Trophoblast cell (in vitro differentiated cells and primary cell): ENCODE measurements at regions not wholly inside any gene's neighbourhood (a gene's known extent, or its start where the extent isn't known, plus 50 kb on each side); places are given as distances from the start of the nearest gene placed in this dataset.

Source experiments
- DNase-seq, 2 donors: peaks; one replicate each; pipeline ENCODE4 v3.0.0-alpha.2; 2016
- H2AFZ ChIP-seq: 2 replicates; pipeline ENCODE4 v1.6.1; 2013; ENCODE audit warnings: low read length, moderate library complexity, mild to moderate bottlenecking; ENCODE audit not compliant: insufficient read depth, poor library complexity
- H2AK5ac ChIP-seq: 2 replicates; pipeline ENCODE4 v1.6.1; 2013; ENCODE audit warnings: mild to moderate bottlenecking, low read length
- H2BK120ac ChIP-seq: 2 replicates; pipeline ENCODE4 v1.6.1; 2013; ENCODE audit warnings: low read length, mild to moderate bottlenecking, moderate library complexity; ENCODE audit not compliant: insufficient read depth, poor library complexity
- H2BK12ac ChIP-seq: 2 replicates; pipeline ENCODE4 v1.6.1; 2013; ENCODE audit warnings: mild to moderate bottlenecking, low read length, moderate library complexity
- H2BK5ac ChIP-seq: 2 replicates; pipeline ENCODE4 v1.6.1; 2013; ENCODE audit warnings: low read length, low read depth, moderate library complexity, mild to moderate bottlenecking; ENCODE audit not compliant: poor library complexity
- H3K14ac ChIP-seq: 2 replicates; pipeline ENCODE4 v1.6.1; 2013; ENCODE audit warnings: mild to moderate bottlenecking, low read length
- H3K18ac ChIP-seq: 2 replicates; pipeline ENCODE4 v1.6.1; 2013; ENCODE audit warnings: mild to moderate bottlenecking, low read length
- H3K23ac ChIP-seq: 2 replicates; pipeline ENCODE4 v1.6.1; 2013; ENCODE audit warnings: low read length
- H3K27ac ChIP-seq: 2 replicates; pipeline ENCODE4 v1.5.1; 2013; ENCODE audit warnings: low read depth, mild to moderate bottlenecking, inconsistent platforms, low read length, moderate library complexity
- H3K27me3 ChIP-seq: 2 replicates; pipeline ENCODE4 v1.6.1; 2013; ENCODE audit warnings: inconsistent platforms, mild to moderate bottlenecking, low read length, moderate library complexity; ENCODE audit not compliant: insufficient read depth
- H3K36me3 ChIP-seq, 2 experiments: 1 replicate in 1 of 2; 2 replicates in 1 of 2; pipeline ENCODE4 v1.6.1; 2013; ENCODE audit warnings: low read length in 2 of 2, mild to moderate bottlenecking in 2 of 2, moderate library complexity in 1 of 2; ENCODE audit not compliant: insufficient read depth in 2 of 2, control insufficient read depth in 1 of 2
- H3K4ac ChIP-seq: 2 replicates; pipeline ENCODE4 v1.6.1; 2013; ENCODE audit warnings: low read depth, mild to moderate bottlenecking, low read length, moderate library complexity
- H3K4me1 ChIP-seq, 2 experiments: 1 replicate in 1 of 2; 2 replicates in 1 of 2; pipeline ENCODE4 v1.6.1; 2013; ENCODE audit warnings: low read length in 2 of 2, mild to moderate bottlenecking in 2 of 2, moderate library complexity in 1 of 2; ENCODE audit not compliant: insufficient read depth in 2 of 2, control insufficient read depth in 1 of 2
- H3K4me2 ChIP-seq: 2 replicates; pipeline ENCODE4 v1.6.1; 2013; ENCODE audit warnings: inconsistent platforms, mild to moderate bottlenecking, low read length, moderate library complexity
- H3K4me3 ChIP-seq: 2 replicates; pipeline ENCODE4 v1.5.1; 2013; ENCODE audit warnings: mild to moderate bottlenecking, low read depth, low read length, inconsistent platforms
- H3K79me1 ChIP-seq: one replicate; pipeline ENCODE4 v1.6.1; 2013; ENCODE audit warnings: low read length
- H3K79me2 ChIP-seq: 2 replicates; pipeline ENCODE4 v1.6.1; 2013; ENCODE audit warnings: low read length, mild to moderate bottlenecking; ENCODE audit not compliant: control insufficient read depth, insufficient read depth, poor library complexity
- H3K9ac ChIP-seq: 2 replicates; pipeline ENCODE4 v1.6.1; 2013; ENCODE audit warnings: mild to moderate bottlenecking, low read length
- H3K9me3 ChIP-seq: 2 replicates; pipeline ENCODE4 v1.6.1; 2013; ENCODE audit warnings: low read depth, mild to moderate bottlenecking, control low read depth, inconsistent platforms, low read length; ENCODE audit not compliant: insufficient read depth
- H4K12ac ChIP-seq: 2 replicates; pipeline ENCODE4 v1.6.1; 2013; ENCODE audit warnings: low read depth, mild to moderate bottlenecking, low read length, moderate library complexity
- H4K8ac ChIP-seq: 2 replicates; pipeline ENCODE4 v1.6.1; 2013; ENCODE audit warnings: low read depth, mild to moderate bottlenecking, low read length, moderate library complexity
- H4K91ac ChIP-seq: one replicate; pipeline ENCODE4 v1.6.1; 2013; ENCODE audit warnings: low read depth, mild to moderate bottlenecking, low read length, moderate library complexity
- WGBS: extraction: QIAGEN DNeasy Blood & Tissue Kit; methylation state at CpG from one replicate; pipeline ENCODE4 v1.1.7; 2013; ENCODE audit warnings: missing lambda C conversion rate; ENCODE audit not compliant: insufficient read length, insufficient coverage; ENCODE audit errors: extremely low coverage; 5-methylcytosine and 5-hydroxymethylcytosine counted together

DNA sequence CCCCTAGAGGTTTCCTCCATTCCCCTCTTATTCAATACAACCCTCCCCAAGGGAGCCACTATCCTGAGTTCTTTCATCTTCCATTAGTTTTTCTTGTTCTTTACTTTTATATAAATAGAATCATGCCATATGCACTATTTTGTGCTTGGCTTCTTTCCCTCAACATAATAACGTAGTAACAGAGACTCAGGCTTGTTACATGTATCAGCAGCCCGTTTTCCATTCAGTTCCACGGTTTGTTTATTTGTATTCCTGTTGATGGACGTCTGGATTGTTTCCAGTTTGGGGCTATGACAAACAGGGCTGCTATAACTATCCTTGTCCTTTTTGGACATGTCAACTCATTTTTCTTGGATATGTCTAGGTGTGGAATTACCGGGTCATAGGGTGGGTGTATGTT lies 264.4 kb upstream of the MKI67 start:
- no CpG with 5 or more reads among the region's 5 CpGs for WGBS
- Histone ChIP-seq H3K36me3 (no peaks in the 10 kb centered on the region), H3K4ac (no peak overlapping the region), H4K91ac (no peak overlapping the region), H2BK12ac (no peak overlapping the region), H2AK5ac (no peak overlapping the region), H3K23ac (no peak overlapping the region), H3K4me3 (no peak overlapping the region), H3K9ac (no peak overlapping the region), H3K14ac (no peak overlapping the region), H2BK5ac (no peak overlapping the region), H3K4me1 (no peaks in the 10 kb centered on the region), H3K79me2 (no peaks in the 10 kb centered on the region), H3K27me3 (no peaks in the 10 kb centered on the region), H3K4me2 (no peak overlapping the region), H2BK120ac (no peak overlapping the region), H3K79me1 (no peaks in the 10 kb centered on the region), H2AFZ (no peak overlapping the region), H3K9me3 (no peaks in the 10 kb centered on the region), H3K18ac (no peak overlapping the region), H4K12ac (no peak overlapping the region), H4K8ac (no peak overlapping the region), H3K27ac (no peak overlapping the region)
- DNase-seq: no peak

DNA sequence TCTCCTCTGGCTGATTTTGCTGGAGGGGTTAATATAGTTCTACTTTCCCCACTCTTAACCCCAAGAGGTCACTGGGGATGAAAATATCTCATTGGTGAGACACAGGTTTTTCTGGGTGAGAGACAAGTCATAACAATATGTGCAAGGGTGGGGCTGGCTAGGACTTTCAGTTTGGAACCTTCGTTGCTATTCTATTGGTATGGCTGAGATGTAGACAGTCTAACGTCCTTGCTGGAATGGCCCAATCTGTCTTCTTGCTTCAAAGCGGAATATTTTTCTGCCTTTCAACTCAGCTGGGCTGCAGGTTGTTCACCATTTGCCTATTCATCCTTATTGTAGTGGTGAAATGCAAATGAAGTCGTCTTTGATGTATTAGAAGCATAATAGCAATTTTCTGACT lies 267.3 kb upstream of the MKI67 start:
- H3K4me1 ChIP-seq: no peaks in the 10 kb centered on the region
- no CpG with 5 or more reads among the region's 4 CpGs for WGBS

DNA sequence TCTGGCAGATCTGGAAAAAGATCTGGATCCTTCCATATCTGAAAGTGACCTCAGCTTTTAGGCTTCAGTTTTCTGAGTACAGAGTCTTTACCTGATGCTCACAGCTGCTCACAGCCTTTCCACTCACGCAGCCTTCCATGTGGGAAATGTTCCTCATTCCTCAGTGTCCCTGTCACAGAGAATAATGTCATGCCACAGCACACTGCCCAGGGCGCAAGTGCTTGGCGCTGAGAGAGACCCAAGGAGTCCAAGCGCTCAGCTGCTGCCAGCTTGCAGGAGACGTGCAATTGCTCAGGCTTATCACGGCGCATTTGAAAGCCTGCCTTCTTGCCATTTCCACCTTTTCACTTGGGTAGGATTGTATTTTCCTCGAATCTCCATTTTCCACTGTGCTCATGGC lies 271.9 kb upstream of the MKI67 start:
- H2AK5ac ChIP-seq: no peak overlapping the region
- no peak overlapping the region for H3K14ac ChIP-seq

More for the DNA sequence above, 267.3 kb upstream of the MKI67 start:
- H3K36me3 ChIP-seq: no peaks in the 10 kb centered on the region
- H3K4me3 ChIP-seq: no peak overlapping the region
- H3K79me2 ChIP-seq: no peaks in the 10 kb centered on the region
- no peak overlapping the region for H4K12ac ChIP-seq
- no peak overlapping the region for H2BK120ac ChIP-seq
- H4K8ac ChIP-seq: no peak overlapping the region
- H2AFZ ChIP-seq: no peak overlapping the region
- no peak overlapping the region for H4K91ac ChIP-seq
- H3K18ac ChIP-seq: no peak overlapping the region
- no peaks in the 10 kb centered on the region for H3K27me3 ChIP-seq
- H2BK12ac ChIP-seq: no peak overlapping the region
- no peak overlapping the region for H3K14ac ChIP-seq
- no peak overlapping the region for H3K23ac ChIP-seq
- no peak overlapping the region for H3K9ac ChIP-seq
- H3K4ac ChIP-seq: no peak overlapping the region
- peak; percentile 60 to 61 for DNase-seq
- no peak overlapping the region for H3K27ac ChIP-seq
- H3K4me2 ChIP-seq: no peak overlapping the region
- no peak overlapping the region for H2BK5ac ChIP-seq
- H3K79me1 ChIP-seq: no peaks in the 10 kb centered on the region
- no peak overlapping the region for H2AK5ac ChIP-seq
- H3K9me3 ChIP-seq: no peaks in the 10 kb centered on the region

DNA sequence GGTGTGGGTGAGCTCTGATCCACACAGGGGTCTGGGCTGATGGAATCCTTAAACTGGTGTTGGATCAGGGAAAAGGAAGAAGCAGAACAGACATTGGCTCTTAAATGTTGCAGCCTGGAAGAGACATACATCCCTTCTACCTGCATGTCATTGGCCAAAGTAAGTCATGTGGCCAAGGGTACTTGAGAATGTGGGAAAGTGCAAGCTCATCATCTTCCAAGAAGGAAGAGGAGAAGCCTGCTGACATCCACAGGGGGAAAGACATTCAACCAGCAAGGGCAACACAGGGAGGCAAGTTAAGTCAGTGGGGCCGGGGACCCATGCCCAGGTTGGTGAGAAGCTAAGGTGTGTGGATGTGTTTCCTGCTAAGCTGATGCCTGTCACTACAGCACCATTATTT lies 272.8 kb upstream of the MKI67 start:
- Histone ChIP-seq H3K14ac (no peak overlapping the region), H2BK120ac (no peak overlapping the region), H3K9ac (no peak overlapping the region), H3K4ac (no peak overlapping the region), H4K8ac (no peak overlapping the region), H3K79me1 (no peaks in the 10 kb centered on the region), H2AK5ac (no peak overlapping the region), H3K27me3 (no peaks in the 10 kb centered on the region), H3K4me2 (no peak overlapping the region), H2BK5ac (no peak overlapping the region), H3K18ac (no peak overlapping the region), H3K9me3 (peaks cover 6% of the 10 kb centered on the region), H2BK12ac (no peak overlapping the region), H2AFZ (no peak overlapping the region), H4K91ac (no peak overlapping the region), H3K79me2 (no peaks in the 10 kb centered on the region), H3K4me1 (no peaks in the 10 kb centered on the region), H3K36me3 (no peaks in the 10 kb centered on the region), H3K27ac (no peak overlapping the region), H3K4me3 (no peak overlapping the region), H4K12ac (no peak overlapping the region), H3K23ac (no peak overlapping the region)
- DNase-seq: no peak
- no CpG with 5 or more reads among the region's 1 CpG for WGBS

More for the DNA sequence above, 271.9 kb upstream of the MKI67 start:
- DNase-seq: peak; percentile 54 to 79
- Histone ChIP-seq H2AFZ (no peak overlapping the region), H4K91ac (no peak overlapping the region), H2BK5ac (no peak overlapping the region), H3K36me3 (no peaks in the 10 kb centered on the region), H3K9ac (no peak overlapping the region), H3K4me2 (no peak overlapping the region), H3K27ac (no peak overlapping the region), H3K4me1 (no peaks in the 10 kb centered on the region), H3K79me1 (no peaks in the 10 kb centered on the region), H4K12ac (no peak overlapping the region), H4K8ac (no peak overlapping the region), H3K18ac (no peak overlapping the region), H2BK12ac (no peak overlapping the region), H3K4ac (no peak overlapping the region), H3K27me3 (no peaks in the 10 kb centered on the region), H3K23ac (no peak overlapping the region), H3K79me2 (no peaks in the 10 kb centered on the region), H2BK120ac (no peak overlapping the region), H3K4me3 (no peak overlapping the region), H3K9me3 (peaks cover 6% of the 10 kb centered on the region)
- WGBS: no CpG with 5 or more reads among the region's 8 CpGs
